Stimulated activated effector memory CD8-positive, alpha-beta T cell treated with anti-CD3 and anti-CD28 coated beads, Interleukin-12 subunit alpha, Interleukin-12 subunit beta, amount 100 ng/mL, for 72 hours (primary cell): ENCODE measurements at regions not wholly inside any gene's neighbourhood (a gene's known extent, or its start where the extent isn't known, plus 50 kb on each side); places are given as distances from the start of the nearest gene placed in this dataset.
"Not testable (repeated sequence)": the region's sequence is repeated elsewhere in the genome, so short reads cannot be mapped to it uniquely, and the experiment has no call there.

Experiments
- ATAC-seq: fragments of 150-1000 bp; cut with Tn5 transposase; 2 replicates; pipeline ENCODE4 v1.10.0; 2021
- DNase-seq, 2 donors: peaks; one replicate each; pipeline ENCODE4 v3.0.0; 2021 to 2022; ENCODE audit warnings: low spot score in 2 of 2
- H3K27ac Mint-ChIP-seq: one replicate; pipeline ENCODE4 v1.8.0; 2022; ENCODE audit warnings: mild to moderate bottlenecking, mixed read lengths
- H3K36me3 Mint-ChIP-seq: one replicate; pipeline ENCODE4 v1.8.0; 2022; ENCODE audit warnings: mild to moderate bottlenecking, mixed read lengths
- H3K4me1 Mint-ChIP-seq: one replicate; pipeline ENCODE4 v1.8.0; 2022; ENCODE audit warnings: mixed read lengths
- H3K4me3 Mint-ChIP-seq: one replicate; pipeline ENCODE4 v1.8.0; 2022; ENCODE audit warnings: mild to moderate bottlenecking, mixed read lengths
- H3K9me3 Mint-ChIP-seq: one replicate; pipeline ENCODE4 v1.8.0; 2022; ENCODE audit warnings: mixed read lengths

DNA sequence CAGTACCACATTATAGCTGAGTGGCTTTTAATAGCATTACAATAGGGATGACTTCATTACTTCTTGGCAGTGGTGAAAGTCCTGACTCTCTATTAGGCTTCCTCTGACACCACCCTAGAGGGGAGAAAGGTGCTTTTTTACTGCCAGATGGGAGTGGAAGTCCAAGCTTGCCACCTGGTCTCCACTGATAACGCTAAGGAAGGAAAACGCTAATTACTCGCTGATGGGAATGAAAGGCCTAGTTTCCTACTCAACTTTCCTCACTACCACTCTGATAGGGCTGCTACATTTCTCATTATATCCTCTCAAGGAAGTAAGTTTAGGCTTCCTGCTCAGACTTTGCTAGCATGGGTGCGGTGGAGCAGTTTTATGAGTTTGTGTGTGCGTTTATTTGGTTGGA lies 62.3 kb upstream of the PAGE3 start:
- DNase-seq (no peak), ATAC-seq (no peak)
- no peaks in the 10 kb centered on the region for H3K9me3 Mint-ChIP-seq
- H3K4me1 Mint-ChIP-seq = no peaks in the 10 kb centered on the region
- H3K27ac Mint-ChIP-seq = no peak overlapping the region
- H3K4me3 Mint-ChIP-seq = no peak overlapping the region
- no peaks in the 10 kb centered on the region for H3K36me3 Mint-ChIP-seq

DNA sequence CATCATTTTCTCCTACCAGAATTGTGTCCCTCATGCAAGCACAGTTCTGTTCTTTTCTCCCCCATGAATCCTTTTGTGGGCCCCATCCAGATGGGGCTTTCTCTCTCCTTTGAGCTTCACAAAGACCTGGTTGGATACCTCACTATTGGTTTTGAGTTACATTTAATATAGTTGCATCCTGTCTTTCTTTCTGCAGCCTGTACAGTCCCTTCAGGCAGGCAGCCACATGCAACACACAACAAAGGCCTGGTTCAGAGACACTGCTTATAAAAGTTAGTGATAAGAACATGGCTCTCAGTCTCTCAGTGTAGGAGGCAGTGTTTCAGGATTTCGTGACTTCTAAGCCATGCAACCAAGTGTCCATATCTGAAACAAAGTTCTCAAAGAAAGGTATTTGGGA lies 70.6 kb upstream of the PAGE3 start:
- Mint-ChIP-seq H3K4me1 (no peaks in the 10 kb centered on the region), H3K36me3 (no peaks in the 10 kb centered on the region), H3K4me3 (no peak overlapping the region), H3K27ac (no peak overlapping the region), H3K9me3 (no peaks in the 10 kb centered on the region)
- no peak for DNase-seq
- no peak for ATAC-seq

DNA sequence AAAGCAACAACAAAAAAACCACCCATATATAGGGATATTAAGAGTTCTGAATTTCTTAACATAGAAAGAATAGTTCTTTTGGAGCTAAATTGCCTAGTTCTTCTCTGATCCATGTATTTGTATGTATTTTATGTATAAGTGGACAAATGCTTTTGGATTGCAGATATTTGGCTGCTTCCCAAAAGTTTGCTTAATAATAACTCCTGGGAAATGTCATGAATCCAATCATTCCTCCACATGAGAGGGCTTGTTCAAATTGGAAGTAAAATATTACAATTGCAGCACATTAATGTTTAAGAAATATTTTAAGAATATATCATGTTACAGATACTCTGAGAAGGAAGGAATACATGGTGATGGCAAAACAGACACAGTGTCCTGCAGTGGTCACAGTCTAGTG lies 71.5 kb upstream of the PAGE3 start:
- no peak for DNase-seq
- no peaks in the 10 kb centered on the region for H3K4me1 Mint-ChIP-seq

DNA sequence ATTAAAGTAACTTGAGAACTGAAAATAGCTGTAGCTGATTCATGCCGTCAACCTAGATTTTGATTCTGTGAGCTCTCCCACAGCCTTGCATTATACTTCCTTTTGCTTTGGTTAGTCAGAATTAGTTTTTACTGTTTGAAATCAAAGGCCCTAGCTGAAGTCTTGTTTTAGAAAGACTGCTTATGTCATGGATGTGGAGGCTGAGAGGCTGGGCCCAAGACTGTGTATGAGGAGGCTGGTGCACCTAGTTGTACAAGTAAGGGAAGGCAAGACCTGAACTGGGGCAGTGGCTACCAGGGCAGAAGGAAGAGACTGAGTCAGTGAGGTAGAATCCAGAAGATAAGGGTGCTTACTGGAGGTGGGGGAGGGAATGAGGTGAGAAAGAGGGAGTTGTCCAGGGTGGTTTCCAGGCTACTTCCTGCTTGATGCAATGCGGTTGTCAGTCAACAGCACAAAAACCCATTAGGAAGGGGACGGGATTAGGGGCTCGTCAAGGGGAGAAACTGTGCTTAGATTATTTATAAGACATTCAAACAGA lies 76.2 kb upstream of the PAGE3 start:
- ATAC-seq (no peak), DNase-seq (no peak)
- H3K36me3 Mint-ChIP-seq = no peaks in the 10 kb centered on the region
- no peak overlapping the region for H3K4me3 Mint-ChIP-seq
- no peak overlapping the region for H3K27ac Mint-ChIP-seq
- peaks cover 7% of the 10 kb centered on the region for H3K4me1 Mint-ChIP-seq
- H3K9me3 Mint-ChIP-seq = no peaks in the 10 kb centered on the region

More for the DNA sequence above, 71.5 kb upstream of the PAGE3 start:
- H3K36me3 Mint-ChIP-seq = no peaks in the 10 kb centered on the region
- no peaks in the 10 kb centered on the region for H3K9me3 Mint-ChIP-seq
- H3K4me3 Mint-ChIP-seq = no peak overlapping the region
- ATAC-seq = no peak
- no peak overlapping the region for H3K27ac Mint-ChIP-seq

DNA sequence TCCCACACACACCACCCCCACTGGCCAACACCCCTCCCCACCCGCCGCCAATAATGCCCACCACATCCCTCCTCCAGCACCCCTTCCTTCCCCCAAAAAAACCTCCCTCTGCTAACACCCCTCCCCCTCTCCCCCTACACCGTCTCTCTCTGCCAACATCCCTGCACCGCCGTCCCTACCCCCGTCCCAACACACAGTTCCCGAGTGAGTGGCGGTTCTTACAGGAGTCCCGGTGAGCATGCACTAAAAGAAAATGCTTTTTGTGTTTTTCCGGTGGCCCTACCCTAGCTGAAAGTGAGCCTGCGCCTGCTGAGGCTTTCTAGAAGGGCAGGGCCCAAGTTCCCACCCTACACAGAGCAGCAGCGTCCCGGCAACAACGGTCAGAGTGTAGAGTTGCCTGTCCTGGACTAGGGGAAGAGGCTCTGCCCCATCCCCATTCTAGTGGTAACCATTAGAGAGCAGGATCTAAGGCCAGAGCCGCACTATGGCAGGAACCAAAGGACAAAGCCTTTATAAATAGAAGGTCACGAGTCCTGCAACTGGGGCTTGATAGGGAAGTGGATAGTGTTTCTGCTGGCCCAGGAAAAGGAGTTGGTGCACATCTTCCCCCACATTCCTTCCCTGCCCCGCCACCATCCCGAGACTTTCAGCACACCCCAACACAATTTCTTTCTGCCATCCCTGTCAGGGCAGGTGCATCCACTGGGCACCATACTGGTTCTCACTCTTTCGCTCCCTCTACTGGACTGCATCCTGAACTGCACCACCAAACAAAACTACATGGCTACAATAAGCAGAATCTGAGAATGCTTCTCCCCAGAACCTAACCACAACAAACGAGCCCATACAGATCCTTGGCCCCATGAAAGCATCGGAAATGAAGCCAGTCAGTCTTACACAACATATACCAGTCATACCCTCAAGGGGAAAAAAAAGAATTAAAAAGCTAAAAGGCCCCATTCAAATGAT lies 78.1 kb upstream of the PAGE3 start:
- ATAC-seq (peak; percentile 55), DNase-seq (peak; percentile 4 to 50)
- Mint-ChIP-seq H3K27ac (no peak overlapping the region), H3K36me3 (no peaks in the 10 kb centered on the region), H3K9me3 (no peaks in the 10 kb centered on the region), H3K4me3 (no peak overlapping the region), H3K4me1 (peaks cover 7% of the 10 kb centered on the region)

DNA sequence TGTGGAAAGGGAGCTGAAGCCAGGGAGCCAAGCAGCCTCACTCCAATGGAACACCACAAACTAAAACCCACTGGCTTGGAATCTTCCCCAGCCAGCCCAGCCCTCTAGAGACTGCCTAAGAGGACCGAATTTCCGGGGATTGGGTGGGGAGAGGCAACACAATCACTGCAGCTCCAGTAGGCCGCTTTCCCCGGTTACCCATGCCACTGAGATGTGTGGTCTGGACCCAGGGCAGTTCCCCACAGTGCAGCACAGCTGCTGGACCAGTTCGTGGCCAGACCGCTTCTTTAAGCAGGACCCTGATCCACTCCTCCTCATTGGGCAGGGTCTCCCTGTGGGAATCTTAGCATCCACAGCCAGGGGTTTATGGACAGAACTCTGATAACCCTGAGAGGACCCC lies 91.9 kb upstream of the PAGE3 start:
- DNase-seq (no peak), ATAC-seq (no peak)
- Mint-ChIP-seq H3K27ac (no peak overlapping the region), H3K4me3 (no peak overlapping the region), H3K4me1 (no peaks in the 10 kb centered on the region), H3K9me3 (no peaks in the 10 kb centered on the region), H3K36me3 (no peaks in the 10 kb centered on the region)

DNA sequence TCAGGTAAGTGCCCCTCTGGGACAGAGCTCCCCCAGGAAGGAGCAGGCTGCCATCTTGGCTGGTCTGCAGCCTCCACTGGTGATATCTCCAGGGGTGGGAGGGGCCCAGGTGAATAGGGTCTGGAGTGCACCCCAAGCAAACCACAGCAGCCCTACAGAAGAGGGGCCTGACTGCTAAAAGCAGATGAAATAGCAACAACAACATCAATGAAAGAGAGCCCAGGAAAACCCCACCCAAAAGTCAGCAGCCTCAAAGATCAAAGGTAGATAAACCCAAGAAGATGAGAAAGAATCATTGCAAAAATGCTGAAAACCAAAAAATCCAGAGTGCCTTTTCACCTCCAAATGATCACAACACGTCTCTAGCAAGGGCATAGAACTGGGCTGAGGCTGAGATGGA lies 92.5 kb upstream of the PAGE3 start:
- Mint-ChIP-seq H3K36me3 (no peaks in the 10 kb centered on the region), H3K27ac (no peak overlapping the region), H3K4me3 (no peak overlapping the region), H3K4me1 (no peaks in the 10 kb centered on the region), H3K9me3 (no peaks in the 10 kb centered on the region)
- ATAC-seq (no peak), DNase-seq (no peak)

DNA sequence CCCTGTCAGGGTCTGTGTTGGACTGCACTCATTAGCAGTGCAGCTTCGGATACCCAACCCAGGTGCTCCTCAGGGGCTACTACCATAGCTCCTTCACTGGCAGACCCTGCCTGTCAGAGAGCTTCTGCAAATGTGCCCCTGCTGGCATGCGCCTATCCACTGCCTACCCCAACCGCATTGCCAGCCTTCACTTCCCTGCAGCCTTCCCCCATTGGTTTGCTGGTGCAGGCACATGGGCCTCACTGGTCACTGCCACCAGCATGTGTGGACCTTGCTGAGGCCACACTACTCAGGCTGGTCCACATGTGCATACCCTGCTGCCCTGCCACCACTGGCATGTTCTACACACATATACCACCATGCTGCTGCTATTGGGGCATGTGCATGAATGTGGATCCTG lies 72.5 kb upstream of the MAGEH1 start:
- Mint-ChIP-seq H3K27ac (no peak overlapping the region), H3K9me3 (no peaks in the 10 kb centered on the region), H3K36me3 (no peaks in the 10 kb centered on the region), H3K4me3 (no peak overlapping the region), H3K4me1 (no peaks in the 10 kb centered on the region)
- ATAC-seq (no peak), DNase-seq (no peak)

DNA sequence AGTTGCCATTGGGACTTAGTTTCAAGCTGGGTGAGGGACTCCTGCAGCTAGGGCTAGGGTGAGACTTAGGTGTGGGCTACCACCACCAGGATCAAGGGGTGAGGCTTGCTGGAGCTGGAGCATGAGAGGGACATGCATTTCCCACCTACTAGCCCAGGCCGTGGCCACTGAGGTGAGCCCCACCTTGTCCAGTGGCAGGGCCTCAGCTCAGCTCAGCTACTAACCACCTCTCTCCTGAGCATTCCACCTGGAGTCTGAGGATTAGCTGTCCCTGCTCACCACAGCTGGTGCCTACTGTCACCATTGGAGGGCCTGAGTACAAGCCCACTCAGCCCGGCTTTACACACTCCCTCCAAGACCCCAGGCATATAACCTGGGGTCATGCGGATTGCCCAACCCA lies 62.6 kb upstream of the MAGEH1 start:
- no peak overlapping the region for H3K27ac Mint-ChIP-seq
- no peak for DNase-seq
- H3K9me3 Mint-ChIP-seq = no peaks in the 10 kb centered on the region
- ATAC-seq = no peak
- H3K36me3 Mint-ChIP-seq = no peaks in the 10 kb centered on the region
- no peaks in the 10 kb centered on the region for H3K4me1 Mint-ChIP-seq
- H3K4me3 Mint-ChIP-seq = no peak overlapping the region

DNA sequence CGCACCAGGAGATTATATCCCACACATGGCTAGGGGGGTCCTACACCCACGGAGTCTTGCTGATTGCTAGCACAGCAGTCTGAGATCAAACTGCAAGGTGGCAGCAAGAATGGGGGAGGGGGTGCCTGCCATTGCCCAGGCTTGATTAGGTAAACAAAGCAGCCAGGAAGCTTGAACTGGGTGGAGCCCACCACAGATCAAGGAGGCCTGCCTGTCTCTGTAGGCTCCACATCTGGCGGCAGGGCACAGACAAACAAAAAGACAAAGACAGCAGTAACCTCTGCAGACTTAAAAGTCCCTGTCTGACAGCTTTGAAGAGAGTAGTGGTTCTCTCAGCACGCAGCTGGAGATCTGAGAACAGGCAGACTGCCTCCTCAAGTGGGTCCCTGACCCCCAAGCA lies 55.1 kb upstream of the MAGEH1 start:
- H3K27ac Mint-ChIP-seq, H3K36me3 Mint-ChIP-seq, H3K4me1 Mint-ChIP-seq, DNase-seq, H3K9me3 Mint-ChIP-seq, ATAC-seq, H3K4me3 Mint-ChIP-seq: not testable (repeated sequence)
